ENCODE measurements at regions not wholly inside any gene's neighbourhood (a gene's known extent, or its start where the extent isn't known, plus 50 kb on each side); places are given as distances from the start of the nearest gene placed in this dataset.

DNA sequence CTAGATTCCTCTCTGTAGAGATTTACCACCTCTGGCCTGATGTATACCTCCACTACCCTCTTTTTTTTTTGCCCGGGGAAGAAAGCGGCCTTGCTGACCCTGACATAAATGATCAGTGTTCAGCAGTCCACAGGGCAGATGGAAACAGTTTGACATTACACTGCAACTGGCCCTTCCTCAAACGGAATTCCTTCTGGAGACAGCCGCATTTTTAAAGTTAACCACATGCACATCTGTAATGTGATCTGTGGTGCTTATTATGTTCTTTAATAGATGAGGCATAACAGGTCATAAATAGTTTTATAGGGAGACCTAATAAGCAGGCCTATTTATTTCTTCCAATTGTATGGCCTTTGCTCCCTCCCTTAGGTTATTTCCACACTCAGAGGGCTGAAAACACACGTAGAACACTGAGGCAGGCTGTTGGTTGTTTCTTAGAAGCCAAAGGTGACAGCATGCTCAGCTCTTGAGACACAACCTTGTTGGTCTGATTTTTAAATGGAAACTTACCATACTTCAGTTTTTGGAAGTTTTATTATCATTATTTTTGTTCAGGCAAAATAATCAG lies 84.0 kb upstream of the APC start:
- no peak overlapping the region for H3K4me3 Mint-ChIP-seq (ENCODE audit: unreplicated experiment)
- no peaks in the 10 kb centered on the region for H3K27me3 Mint-ChIP-seq (ENCODE audit: low read depth)
- no peak overlapping the region for H3K27ac Mint-ChIP-seq (ENCODE audit: unreplicated experiment)
- no peaks in the 10 kb centered on the region for H3K9me3 Mint-ChIP-seq (ENCODE audit: low read depth)
- TF ChIP-seq, protein P1, sequence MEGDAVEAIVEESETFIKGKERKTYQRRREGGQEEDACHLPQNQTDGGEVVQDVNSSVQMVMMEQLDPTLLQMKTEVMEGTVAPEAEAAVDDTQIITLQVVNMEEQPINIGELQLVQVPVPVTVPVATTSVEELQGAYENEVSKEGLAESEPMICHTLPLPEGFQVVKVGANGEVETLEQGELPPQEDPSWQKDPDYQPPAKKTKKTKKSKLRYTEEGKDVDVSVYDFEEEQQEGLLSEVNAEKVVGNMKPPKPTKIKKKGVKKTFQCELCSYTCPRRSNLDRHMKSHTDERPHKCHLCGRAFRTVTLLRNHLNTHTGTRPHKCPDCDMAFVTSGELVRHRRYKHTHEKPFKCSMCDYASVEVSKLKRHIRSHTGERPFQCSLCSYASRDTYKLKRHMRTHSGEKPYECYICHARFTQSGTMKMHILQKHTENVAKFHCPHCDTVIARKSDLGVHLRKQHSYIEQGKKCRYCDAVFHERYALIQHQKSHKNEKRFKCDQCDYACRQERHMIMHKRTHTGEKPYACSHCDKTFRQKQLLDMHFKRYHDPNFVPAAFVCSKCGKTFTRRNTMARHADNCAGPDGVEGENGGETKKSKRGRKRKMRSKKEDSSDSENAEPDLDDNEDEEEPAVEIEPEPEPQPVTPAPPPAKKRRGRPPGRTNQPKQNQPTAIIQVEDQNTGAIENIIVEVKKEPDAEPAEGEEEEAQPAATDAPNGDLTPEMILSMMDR (IDR thresholded peaks at IDR 0.05), result no peak
- no peaks in the 10 kb centered on the region for H3K4me1 Mint-ChIP-seq (ENCODE audit: low read depth)
- DNase-seq (ENCODE audit: low spot score), result no peak
- no peaks in the 10 kb centered on the region for H3K36me3 Mint-ChIP-seq (ENCODE audit: low read depth)

DNA sequence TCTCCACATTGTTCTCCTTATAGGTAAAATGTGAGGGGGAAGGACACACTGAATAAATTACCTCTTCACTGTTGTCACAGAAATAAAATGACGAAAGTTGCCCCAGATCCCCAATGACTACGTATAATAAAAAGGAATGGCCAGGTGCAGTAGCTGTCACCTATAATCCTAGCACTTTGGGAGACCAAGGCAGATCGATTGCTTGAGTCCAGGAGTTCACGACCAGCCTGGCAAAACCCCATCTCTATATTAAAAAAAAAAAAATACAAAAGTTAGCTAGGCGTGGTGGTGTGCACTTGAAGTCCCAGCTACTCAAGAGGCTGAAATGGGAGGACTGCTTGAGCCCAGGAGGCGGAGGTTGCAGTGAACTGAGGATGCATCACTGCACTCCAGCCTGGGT lies 82.2 kb upstream of the APC start:
- Mint-ChIP-seq H3K9me3 (ENCODE audit: low read depth) (peaks cover 9% of the 10 kb centered on the region), H3K36me3 (ENCODE audit: low read depth) (peaks cover 2% of the 10 kb centered on the region), H3K27ac (ENCODE audit: unreplicated experiment) (no peak overlapping the region), H3K4me3 (ENCODE audit: unreplicated experiment) (no peak overlapping the region), H3K4me1 (ENCODE audit: low read depth) (no peaks in the 10 kb centered on the region), H3K27me3 (ENCODE audit: low read depth) (no peaks in the 10 kb centered on the region)
- DNase-seq (ENCODE audit: low spot score), result no peak
- TF ChIP-seq, protein P1 (IDR thresholded peaks at IDR 0.05), result no peak

DNA sequence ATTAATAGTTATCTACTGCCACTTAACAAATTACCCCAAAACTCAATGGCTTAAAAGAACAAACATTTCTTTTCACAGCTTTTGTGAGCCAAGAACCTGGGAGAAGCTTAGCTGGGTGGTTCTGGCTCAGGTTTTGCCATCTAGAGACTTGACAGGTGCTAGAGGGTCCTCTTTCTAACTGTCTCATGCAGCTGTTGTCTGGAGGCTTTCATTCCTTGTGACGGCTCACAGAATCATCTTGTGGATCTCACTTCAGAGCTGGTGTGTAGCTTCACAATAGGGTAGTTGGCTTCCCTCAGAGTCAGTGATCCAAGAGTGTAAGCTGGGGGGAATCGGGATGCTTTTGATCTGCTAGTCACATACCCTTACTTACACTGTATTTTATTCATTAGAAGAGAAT lies 81.2 kb upstream of the APC start:
- Mint-ChIP-seq H3K27ac (ENCODE audit: unreplicated experiment) (no peak overlapping the region), H3K4me1 (ENCODE audit: low read depth) (no peaks in the 10 kb centered on the region), H3K36me3 (ENCODE audit: low read depth) (peaks cover 9% of the 10 kb centered on the region), H3K27me3 (ENCODE audit: low read depth) (peaks cover 7% of the 10 kb centered on the region), H3K4me3 (ENCODE audit: unreplicated experiment) (no peak overlapping the region), H3K9me3 (ENCODE audit: low read depth) (peaks cover 18% of the 10 kb centered on the region)
- no peak for DNase-seq (ENCODE audit: low spot score)
- TF ChIP-seq, protein P1 (IDR thresholded peaks at IDR 0.05), result no peak

DNA sequence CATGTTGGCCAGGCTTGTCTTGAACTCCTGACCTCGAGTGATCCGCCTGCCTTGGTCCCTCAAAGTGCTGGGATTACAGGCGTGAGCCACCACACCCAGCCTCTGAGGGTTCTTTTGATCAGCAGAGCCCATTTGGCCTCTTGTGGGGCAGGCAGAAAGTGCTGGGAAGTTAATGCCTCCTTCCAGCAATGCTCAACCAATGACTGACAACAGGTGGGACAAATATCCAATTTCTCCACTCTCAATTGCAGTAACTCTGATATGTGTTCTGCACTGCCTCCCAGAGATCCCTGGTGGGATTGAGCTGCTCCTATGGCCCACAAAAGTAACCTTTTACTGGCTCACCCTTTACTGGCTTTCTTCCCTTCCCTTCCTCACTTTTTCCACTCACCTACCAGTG lies 79.9 kb upstream of the APC start:
- Mint-ChIP-seq H3K4me3 (ENCODE audit: unreplicated experiment) (no peak overlapping the region), H3K36me3 (ENCODE audit: low read depth) (peaks cover 9% of the 10 kb centered on the region), H3K27ac (ENCODE audit: unreplicated experiment) (no peak overlapping the region), H3K27me3 (ENCODE audit: low read depth) (peaks cover 7% of the 10 kb centered on the region), H3K9me3 (ENCODE audit: low read depth) (peaks cover 24% of the 10 kb centered on the region), H3K4me1 (ENCODE audit: low read depth) (no peaks in the 10 kb centered on the region)
- TF ChIP-seq, protein P1 (IDR thresholded peaks at IDR 0.05), result no peak
- DNase-seq (ENCODE audit: low spot score), result no peak

DNA sequence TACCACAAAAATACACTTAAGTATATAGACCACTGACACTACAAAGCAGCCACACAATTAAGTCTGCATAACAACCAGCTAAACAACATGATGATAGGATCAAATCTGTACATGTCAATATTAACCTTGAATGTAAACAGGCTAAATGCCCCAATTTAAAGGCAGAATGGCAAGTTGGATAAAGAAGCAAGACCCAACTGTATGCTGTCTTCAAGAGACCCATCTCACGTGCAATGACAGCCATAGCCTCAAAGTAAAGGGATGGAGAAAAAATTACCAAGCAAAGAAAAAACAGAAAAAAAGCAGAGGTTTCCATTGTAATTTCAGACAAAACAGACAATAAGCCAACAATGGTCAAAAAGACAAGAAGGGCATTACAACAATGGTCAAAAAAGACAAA lies 77.3 kb upstream of the APC start:
- Mint-ChIP-seq H3K4me3 (ENCODE audit: unreplicated experiment) (no peak overlapping the region), H3K4me1 (ENCODE audit: low read depth) (no peaks in the 10 kb centered on the region), H3K36me3 (ENCODE audit: low read depth) (peaks cover 9% of the 10 kb centered on the region), H3K27me3 (ENCODE audit: low read depth) (peaks cover 7% of the 10 kb centered on the region), H3K27ac (ENCODE audit: unreplicated experiment) (no peak overlapping the region), H3K9me3 (ENCODE audit: low read depth) (peaks cover 24% of the 10 kb centered on the region)
- DNase-seq (ENCODE audit: low spot score), result no peak
- TF ChIP-seq, protein P1 (IDR thresholded peaks at IDR 0.05), result no peak
